Osteoblast (primary cell): ENCODE measurements at regions not wholly inside any gene's neighbourhood (a gene's known extent, or its start where the extent isn't known, plus 50 kb on each side); places are given as distances from the start of the nearest gene placed in this dataset.

ENCODE experiments used
- DNase-seq: peaks from one replicate; pipeline ENCODE4 v3.0.0; 2011; ENCODE audit warnings: low spot score, mixed read lengths; ENCODE audit not compliant: insufficient read length; ENCODE audit errors: missing footprints
- H2AFZ ChIP-seq: 2 replicates; pipeline ENCODE4 v1.6.0; 2011; ENCODE audit warnings: mild to moderate bottlenecking, low read length
- H3K27ac ChIP-seq: 2 replicates; pipeline ENCODE4 v1.5.1; 2011; ENCODE audit warnings: mild to moderate bottlenecking, low read depth, low read length, moderate library complexity
- H3K27me3 ChIP-seq: 2 replicates; pipeline ENCODE4 v1.6.0; 2012; ENCODE audit warnings: mild to moderate bottlenecking, control low read depth, inconsistent platforms, low read length, moderate library complexity; ENCODE audit not compliant: insufficient read depth
- H3K36me3 ChIP-seq: 2 replicates; pipeline ENCODE4 v1.5.1; 2011; ENCODE audit warnings: mild to moderate bottlenecking, low read length, control low read depth, moderate library complexity; ENCODE audit not compliant: insufficient read depth
- H3K4me1 ChIP-seq: 2 replicates; pipeline ENCODE4 v1.5.1; 2011; ENCODE audit warnings: mild to moderate bottlenecking, low read length, control low read depth, moderate library complexity; ENCODE audit not compliant: insufficient read depth
- H3K4me2 ChIP-seq: 2 replicates; pipeline ENCODE4 v1.6.0; 2011; ENCODE audit warnings: mild to moderate bottlenecking, low read length; ENCODE audit not compliant: insufficient read depth
- H3K4me3 ChIP-seq: fragments of 200-600 bp; sonication (generic); 3 replicates; pipeline ENCODE4 v1.5.1; 2012; ENCODE audit warnings: mild to moderate bottlenecking, low read length, inconsistent platforms; ENCODE audit not compliant: insufficient read depth
- H3K79me2 ChIP-seq: 2 replicates; pipeline ENCODE4 v1.6.0; 2012; ENCODE audit warnings: mild to moderate bottlenecking, low read length, control low read depth, inconsistent platforms; ENCODE audit not compliant: insufficient read depth
- H3K9me3 ChIP-seq: 2 replicates; pipeline ENCODE4 v1.5.1; 2011; ENCODE audit warnings: low read depth, low read length, control low read depth
- H4K20me1 ChIP-seq: 2 replicates; pipeline ENCODE4 v1.6.0; 2012; ENCODE audit warnings: mild to moderate bottlenecking, low read length, control low read depth; ENCODE audit not compliant: insufficient read depth
- CTCF ChIP-seq: IDR thresholded peaks from 2 replicates; pipeline ENCODE4 v1.5.1; 2011; ENCODE audit warnings: mild to moderate bottlenecking, low read depth, low read length, moderate library complexity; ENCODE audit errors: extremely low read depth

- no peak overlapping the region for H3K4me3 ChIP-seq
- peak; percentile 22 for DNase-seq
- H4K20me1 ChIP-seq: no peaks in the 10 kb centered on the region
- peaks cover 8% of the 10 kb centered on the region for H3K36me3 ChIP-seq
- no peaks in the 10 kb centered on the region for H3K9me3 ChIP-seq
- H3K79me2 ChIP-seq: no peaks in the 10 kb centered on the region
- no peaks in the 10 kb centered on the region for H3K4me1 ChIP-seq
- no peak overlapping the region for H3K27ac ChIP-seq
- no peak overlapping the region for H3K4me2 ChIP-seq
- no peak for TF ChIP-seq CTCF
- H3K27me3 ChIP-seq: no peaks in the 10 kb centered on the region
- no peak overlapping the region for H2AFZ ChIP-seq
Measured at GRCh38 chr7:66528652-66529051, 100.0 kb upstream of the KCTD7 start.

- Histone ChIP-seq H3K27me3 (no peaks in the 10 kb centered on the region), H4K20me1 (no peaks in the 10 kb centered on the region), H3K79me2 (no peaks in the 10 kb centered on the region), H3K36me3 (peaks cover 8% of the 10 kb centered on the region), H2AFZ (no peak overlapping the region), H3K27ac (no peak overlapping the region), H3K4me1 (no peaks in the 10 kb centered on the region), H3K9me3 (no peaks in the 10 kb centered on the region), H3K4me3 (no peak overlapping the region), H3K4me2 (no peak overlapping the region)
- DNase-seq: peak; percentile 39
- TF ChIP-seq CTCF: no peak
Measured at GRCh38 chr7:66529883-66530610, 98.6 kb upstream of the KCTD7 start.

GRCh38 chr7:66535414-66536329 lies 93.0 kb upstream of the KCTD7 start:
- H3K4me2 ChIP-seq: no peak overlapping the region
- no peak for TF ChIP-seq CTCF

GRCh38 chr7:66537380-66537779 lies 91.3 kb upstream of the KCTD7 start:
- no peak for TF ChIP-seq CTCF
- DNase-seq: no peak
- no peaks in the 10 kb centered on the region for H4K20me1 ChIP-seq
- no peak overlapping the region for H3K4me2 ChIP-seq
- no peak overlapping the region for H2AFZ ChIP-seq
- H3K9me3 ChIP-seq: no peaks in the 10 kb centered on the region
- H3K36me3 ChIP-seq: peaks cover 12% of the 10 kb centered on the region
- H3K27ac ChIP-seq: no peak overlapping the region
- no peak overlapping the region for H3K4me3 ChIP-seq
- no peaks in the 10 kb centered on the region for H3K79me2 ChIP-seq
- no peaks in the 10 kb centered on the region for H3K27me3 ChIP-seq
- no peaks in the 10 kb centered on the region for H3K4me1 ChIP-seq

More at GRCh38 chr7:66535414-66536329, 93.0 kb upstream of the KCTD7 start:
- Histone ChIP-seq H3K4me1 (no peaks in the 10 kb centered on the region), H3K79me2 (no peaks in the 10 kb centered on the region), H3K27ac (no peak overlapping the region), H3K4me3 (no peak overlapping the region), H4K20me1 (no peaks in the 10 kb centered on the region), H3K36me3 (peaks cover 3% of the 10 kb centered on the region), H3K27me3 (no peaks in the 10 kb centered on the region), H3K9me3 (no peaks in the 10 kb centered on the region), H2AFZ (no peak overlapping the region)
- peak; percentile 21 for DNase-seq
